ENCODE measurements at regions not wholly inside any gene's neighbourhood (a gene's known extent, or its start where the extent isn't known, plus 50 kb on each side); places are given as distances from the start of the nearest gene placed in this dataset.

DNA sequence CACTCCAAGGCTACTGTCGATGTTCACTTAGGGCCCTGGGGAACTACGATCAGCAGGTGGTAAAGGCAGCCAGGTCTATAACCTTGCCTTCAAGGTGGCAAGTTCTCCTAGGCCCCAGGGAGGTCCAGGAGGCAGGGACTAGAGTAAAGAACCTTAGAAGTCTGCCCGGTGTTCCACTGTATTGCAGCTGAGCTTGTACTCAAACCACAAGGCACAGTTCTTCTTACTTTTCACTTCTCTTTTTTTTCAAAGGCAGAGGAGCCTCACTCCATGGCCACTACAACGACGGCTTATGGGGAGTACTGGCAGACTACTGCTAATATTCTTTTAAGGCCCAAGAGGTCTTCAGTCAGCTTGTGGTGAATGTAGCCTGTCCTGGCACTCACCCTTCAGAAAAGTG lies 78.8 kb upstream of the GPR174 start:
- TF ChIP-seq ZNF274 (IDR thresholded peaks at IDR 0.05; ENCODE audit: low read length) (no peak), ZNF274 (tag by site-specific recombination; IDR thresholded peaks at IDR 0.05; ENCODE audit: borderline replicate concordance) (no peak), RBAK (tag by site-specific recombination; IDR thresholded peaks at IDR 0.05) (no peak), ZNF600 (tag by site-specific recombination; IDR thresholded peaks at IDR 0.05) (no peak), ZNF747 (tag by site-specific recombination; IDR thresholded peaks at IDR 0.05) (no peak), ZIC2 (tag by site-specific recombination; IDR thresholded peaks at IDR 0.05) (no peak), ZNF549 (tag by site-specific recombination; IDR thresholded peaks at IDR 0.05) (no peak), ZNF138 (tag by site-specific recombination; IDR thresholded peaks at IDR 0.05; ENCODE audit: borderline replicate concordance) (no peak), SP3 (tag by site-specific recombination; IDR thresholded peaks at IDR 0.05) (no peak)
- TF ChIP-seq, protein P1, sequence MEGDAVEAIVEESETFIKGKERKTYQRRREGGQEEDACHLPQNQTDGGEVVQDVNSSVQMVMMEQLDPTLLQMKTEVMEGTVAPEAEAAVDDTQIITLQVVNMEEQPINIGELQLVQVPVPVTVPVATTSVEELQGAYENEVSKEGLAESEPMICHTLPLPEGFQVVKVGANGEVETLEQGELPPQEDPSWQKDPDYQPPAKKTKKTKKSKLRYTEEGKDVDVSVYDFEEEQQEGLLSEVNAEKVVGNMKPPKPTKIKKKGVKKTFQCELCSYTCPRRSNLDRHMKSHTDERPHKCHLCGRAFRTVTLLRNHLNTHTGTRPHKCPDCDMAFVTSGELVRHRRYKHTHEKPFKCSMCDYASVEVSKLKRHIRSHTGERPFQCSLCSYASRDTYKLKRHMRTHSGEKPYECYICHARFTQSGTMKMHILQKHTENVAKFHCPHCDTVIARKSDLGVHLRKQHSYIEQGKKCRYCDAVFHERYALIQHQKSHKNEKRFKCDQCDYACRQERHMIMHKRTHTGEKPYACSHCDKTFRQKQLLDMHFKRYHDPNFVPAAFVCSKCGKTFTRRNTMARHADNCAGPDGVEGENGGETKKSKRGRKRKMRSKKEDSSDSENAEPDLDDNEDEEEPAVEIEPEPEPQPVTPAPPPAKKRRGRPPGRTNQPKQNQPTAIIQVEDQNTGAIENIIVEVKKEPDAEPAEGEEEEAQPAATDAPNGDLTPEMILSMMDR (tag by site-specific recombination; IDR thresholded peaks at IDR 0.05) = no peak
- TF ChIP-seq, protein P2, sequence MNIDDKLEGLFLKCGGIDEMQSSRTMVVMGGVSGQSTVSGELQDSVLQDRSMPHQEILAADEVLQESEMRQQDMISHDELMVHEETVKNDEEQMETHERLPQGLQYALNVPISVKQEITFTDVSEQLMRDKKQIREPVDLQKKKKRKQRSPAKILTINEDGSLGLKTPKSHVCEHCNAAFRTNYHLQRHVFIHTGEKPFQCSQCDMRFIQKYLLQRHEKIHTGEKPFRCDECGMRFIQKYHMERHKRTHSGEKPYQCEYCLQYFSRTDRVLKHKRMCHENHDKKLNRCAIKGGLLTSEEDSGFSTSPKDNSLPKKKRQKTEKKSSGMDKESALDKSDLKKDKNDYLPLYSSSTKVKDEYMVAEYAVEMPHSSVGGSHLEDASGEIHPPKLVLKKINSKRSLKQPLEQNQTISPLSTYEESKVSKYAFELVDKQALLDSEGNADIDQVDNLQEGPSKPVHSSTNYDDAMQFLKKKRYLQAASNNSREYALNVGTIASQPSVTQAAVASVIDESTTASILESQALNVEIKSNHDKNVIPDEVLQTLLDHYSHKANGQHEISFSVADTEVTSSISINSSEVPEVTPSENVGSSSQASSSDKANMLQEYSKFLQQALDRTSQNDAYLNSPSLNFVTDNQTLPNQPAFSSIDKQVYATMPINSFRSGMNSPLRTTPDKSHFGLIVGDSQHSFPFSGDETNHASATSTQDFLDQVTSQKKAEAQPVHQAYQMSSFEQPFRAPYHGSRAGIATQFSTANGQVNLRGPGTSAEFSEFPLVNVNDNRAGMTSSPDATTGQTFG (tag by site-specific recombination; IDR thresholded peaks at IDR 0.05; ENCODE audit: borderline replicate concordance) = no peak

All from HEK293 (cell line).